Endothelial cell of umbilical vein (primary cell): ENCODE measurements at regions not wholly inside any gene's neighbourhood (a gene's known extent, or its start where the extent isn't known, plus 50 kb on each side); places are given as distances from the start of the nearest gene placed in this dataset.

ENCODE experiments used
- CTCF ChIP-seq, 2 donors: IDR thresholded peaks; 1 replicate in 1 of 2; 2 replicates in 1 of 2; pipeline ENCODE4 v1.5.1; 2011; ENCODE audit warnings: low read length in 2 of 2, mild to moderate bottlenecking in 2 of 2, moderate library complexity in 2 of 2, control low read depth in 1 of 2, inconsistent platforms in 1 of 2, low read depth in 1 of 2; ENCODE audit not compliant: insufficient read depth in 1 of 2; ENCODE audit errors: extremely low read depth in 1 of 2
- EZH2 ChIP-seq: IDR thresholded peaks from 2 replicates; pipeline ENCODE4 v1.6.1; 2012; ENCODE audit warnings: borderline replicate concordance, low read depth, mild to moderate bottlenecking, moderate library complexity, low read length, inconsistent platforms; ENCODE audit not compliant: severe bottlenecking
- FOS ChIP-seq: IDR thresholded peaks from 2 replicates; pipeline ENCODE4 v1.6.1; 2011; ENCODE audit warnings: mild to moderate bottlenecking, low read length, moderate library complexity, borderline replicate concordance; ENCODE audit not compliant: insufficient read depth
- GATA2 ChIP-seq: IDR thresholded peaks from 2 replicates; pipeline ENCODE4 v1.7.0; 2011; ENCODE audit warnings: low read depth, mild to moderate bottlenecking, moderate library complexity, mixed read lengths, low read length; ENCODE audit not compliant: insufficient read length, insufficient read depth
- JUN ChIP-seq: IDR thresholded peaks from 2 replicates; pipeline ENCODE4 v1.6.1; 2011; ENCODE audit warnings: borderline replicate concordance, low read depth; ENCODE audit not compliant: insufficient read length, insufficient read depth
- MAX ChIP-seq: IDR thresholded peaks from 2 replicates; pipeline ENCODE4 v1.6.1; 2011; ENCODE audit not compliant: insufficient read depth, insufficient read length
- MYC ChIP-seq: IDR thresholded peaks from one replicate; pipeline ENCODE4 v1.6.1; 2011; ENCODE audit warnings: mild to moderate bottlenecking, low read depth, low read length
- POLR2A ChIP-seq: IDR thresholded peaks from 2 replicates; pipeline ENCODE4 v1.6.1; 2012; ENCODE audit warnings: low read depth, mild to moderate bottlenecking, control low read depth, low read length
- POLR2AphosphoS5 ChIP-seq: IDR thresholded peaks from 2 replicates; pipeline ENCODE4 v1.6.1; 2012; ENCODE audit warnings: low read depth, mild to moderate bottlenecking, control low read depth, low read length, moderate library complexity; ENCODE audit not compliant: insufficient read depth

- TF ChIP-seq EZH2 (no peak), CTCF (IDR thresholded peaks at IDR 0.05; ENCODE audit: extremely low read depth in 1 of 2, insufficient read depth in 1 of 2, low read depth in 1 of 2, low read length in 2 of 2) (no peak), POLR2AphosphoS5 (no peak), GATA2 (no peak), POLR2A (no peak), MAX (no peak), JUN (no peak), MYC (no peak), FOS (no peak)
Measured at GRCh38 chr5:17966640-17967402, 332.6 kb downstream of the TAF11L14 start.
